Thyroid gland (tissue), 4 donors: ENCODE measurements at regions not wholly inside any gene's neighbourhood (a gene's known extent, or its start where the extent isn't known, plus 50 kb on each side); places are given as distances from the start of the nearest gene placed in this dataset.

Experiments
- CTCF ChIP-seq, 6 experiments: fragments of 200-600 bp in 3 of 6; fragments of 450-650 bp in 3 of 6; sonication (generic) in 3 of 6; IDR thresholded peaks; one replicate each; pipeline ENCODE4 v1.5.1; 2016 to 2019; ENCODE audit warnings: antibody characterized with exemption in 6 of 6, mild to moderate bottlenecking in 2 of 6, inconsistent platforms in 1 of 6, moderate library complexity in 1 of 6
- POLR2A ChIP-seq, 2 donors: fragments of 450-650 bp; IDR thresholded peaks; one replicate each; pipeline ENCODE4 v1.6.1; 2017; ENCODE audit warnings: antibody characterized with exemption in 2 of 2, mild to moderate bottlenecking in 2 of 2, moderate library complexity in 1 of 2

- TF ChIP-seq CTCF (IDR thresholded peaks at IDR 0.05): no peak
- no peak for TF ChIP-seq POLR2A (IDR thresholded peaks at IDR 0.05)
Measured at GRCh38 chr20:24786646-24787045, 162.4 kb upstream of the CST7 start.
